IMR-90 (cell line): ENCODE measurements at regions not wholly inside any gene's neighbourhood (a gene's known extent, or its start where the extent isn't known, plus 50 kb on each side); places are given as distances from the start of the nearest gene placed in this dataset.

Experiments
- BHLHE40 ChIP-seq: fragments of 150-350 bp; IDR thresholded peaks from 2 replicates; pipeline ENCODE4 v1.6.1; 2016; ENCODE audit warnings: mild to moderate bottlenecking, low read depth, low read length
- POLR2A ChIP-seq: IDR thresholded peaks from 2 replicates; pipeline ENCODE4 v1.6.1; 2012; ENCODE audit warnings: mild to moderate bottlenecking, low read depth, low read length
- SMC3 ChIP-seq: fragments of 150-350 bp; IDR thresholded peaks from 2 replicates; pipeline ENCODE4 v1.6.1; 2016; ENCODE audit warnings: low read depth, mild to moderate bottlenecking, antibody characterized with exemption, low read length, moderate library complexity
- TF ChIP-seq, protein P1 (sequence below): conservative IDR thresholded peaks from 2 replicates; pipeline ENCODE4 v1.5.1; 2012; ENCODE audit warnings: mild to moderate bottlenecking, low read depth, low read length, improper control_type of control experiment

DNA sequence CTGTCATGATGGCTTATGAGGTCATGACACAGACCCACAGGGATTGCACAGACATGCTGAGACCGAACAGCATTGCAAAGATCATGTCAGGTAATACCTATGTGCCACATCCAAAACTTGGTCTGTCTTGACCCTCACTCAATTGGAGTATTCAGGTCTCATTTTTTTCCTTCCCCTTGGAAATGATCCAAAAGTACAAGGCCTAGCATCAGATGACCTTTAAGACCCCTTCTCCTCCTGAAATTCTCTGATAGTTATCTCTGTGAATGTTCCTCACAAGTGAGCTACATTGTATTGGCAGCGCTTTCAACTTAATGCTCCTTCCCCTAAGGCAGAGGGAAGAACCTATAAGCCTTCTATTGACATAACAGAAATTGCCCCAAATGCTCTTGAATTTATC, 507.4 kb upstream of the JARID2 start:
- TF ChIP-seq, protein P1, sequence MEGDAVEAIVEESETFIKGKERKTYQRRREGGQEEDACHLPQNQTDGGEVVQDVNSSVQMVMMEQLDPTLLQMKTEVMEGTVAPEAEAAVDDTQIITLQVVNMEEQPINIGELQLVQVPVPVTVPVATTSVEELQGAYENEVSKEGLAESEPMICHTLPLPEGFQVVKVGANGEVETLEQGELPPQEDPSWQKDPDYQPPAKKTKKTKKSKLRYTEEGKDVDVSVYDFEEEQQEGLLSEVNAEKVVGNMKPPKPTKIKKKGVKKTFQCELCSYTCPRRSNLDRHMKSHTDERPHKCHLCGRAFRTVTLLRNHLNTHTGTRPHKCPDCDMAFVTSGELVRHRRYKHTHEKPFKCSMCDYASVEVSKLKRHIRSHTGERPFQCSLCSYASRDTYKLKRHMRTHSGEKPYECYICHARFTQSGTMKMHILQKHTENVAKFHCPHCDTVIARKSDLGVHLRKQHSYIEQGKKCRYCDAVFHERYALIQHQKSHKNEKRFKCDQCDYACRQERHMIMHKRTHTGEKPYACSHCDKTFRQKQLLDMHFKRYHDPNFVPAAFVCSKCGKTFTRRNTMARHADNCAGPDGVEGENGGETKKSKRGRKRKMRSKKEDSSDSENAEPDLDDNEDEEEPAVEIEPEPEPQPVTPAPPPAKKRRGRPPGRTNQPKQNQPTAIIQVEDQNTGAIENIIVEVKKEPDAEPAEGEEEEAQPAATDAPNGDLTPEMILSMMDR: no peak
- TF ChIP-seq BHLHE40 (no peak), SMC3 (no peak), POLR2A (no peak)
